Ectodermal cell (in vitro differentiated cells): ENCODE measurements at regions not wholly inside any gene's neighbourhood (a gene's known extent, or its start where the extent isn't known, plus 50 kb on each side); places are given as distances from the start of the nearest gene placed in this dataset.
"Not testable (repeated sequence)": the region's sequence is repeated elsewhere in the genome, so short reads cannot be mapped to it uniquely, and the experiment has no call there.

Source experiments
- H3K27ac ChIP-seq: 2 replicates; pipeline ENCODE4 v1.7.0; 2013; ENCODE audit warnings: mild to moderate bottlenecking, low read depth, low read length; ENCODE audit not compliant: insufficient read depth, poor library complexity, severe bottlenecking
- H3K27me3 ChIP-seq: 2 replicates; pipeline ENCODE4 v1.7.0; 2013; ENCODE audit warnings: mild to moderate bottlenecking, low read length; ENCODE audit not compliant: insufficient read depth, control insufficient read depth, poor library complexity, severe bottlenecking
- H3K36me3 ChIP-seq: one replicate; pipeline ENCODE4 v1.7.0; 2013; ENCODE audit warnings: low read length; ENCODE audit not compliant: control insufficient read depth, insufficient read depth
- H3K4me1 ChIP-seq: one replicate; pipeline ENCODE4 v1.7.0; 2013; ENCODE audit warnings: low read length; ENCODE audit not compliant: control insufficient read depth, insufficient read depth
- H3K4me3 ChIP-seq: 2 replicates; pipeline ENCODE4 v1.7.0; 2013; ENCODE audit warnings: low read depth, low read length, control low read depth; ENCODE audit not compliant: insufficient read depth
- H3K9me3 ChIP-seq: 2 replicates; pipeline ENCODE4 v1.7.0; 2013; ENCODE audit warnings: mild to moderate bottlenecking, low read length, moderate library complexity; ENCODE audit not compliant: control insufficient read depth
- WGBS, 2 experiments: methylation state at CpG; one replicate each; pipeline ENCODE4 v1.1.7; 2013; ENCODE audit warnings: missing lambda C conversion rate in 2 of 2; 5-methylcytosine and 5-hydroxymethylcytosine counted together

- H3K4me3 ChIP-seq, result no peak overlapping the region
- no peaks in the 10 kb centered on the region for H3K9me3 ChIP-seq
- no peak overlapping the region for H3K27ac ChIP-seq
- no peaks in the 10 kb centered on the region for H3K36me3 ChIP-seq
- H3K27me3 ChIP-seq, result no peaks in the 10 kb centered on the region
- WGBS, 2 experiments, result 92 to 93% methylated on average over 2 of the region's 2 CpGs
- H3K4me1 ChIP-seq, result no peaks in the 10 kb centered on the region
Observed at GRCh38 chr5:118070041-118070440, 918.3 kb downstream of the DTWD2 start.

- no peaks in the 10 kb centered on the region for H3K4me1 ChIP-seq
- H3K27ac ChIP-seq, result no peak overlapping the region
- no peaks in the 10 kb centered on the region for H3K9me3 ChIP-seq
- H3K36me3 ChIP-seq, result no peaks in the 10 kb centered on the region
- no peaks in the 10 kb centered on the region for H3K27me3 ChIP-seq
- no peak overlapping the region for H3K4me3 ChIP-seq
Observed at GRCh38 chr5:118069452-118069851, 918.9 kb downstream of the DTWD2 start.

GRCh38 chr5:118068886-118069285 is 919.5 kb downstream of the DTWD2 start:
- no peak overlapping the region for H3K27ac ChIP-seq
- no peaks in the 10 kb centered on the region for H3K4me1 ChIP-seq
- no peaks in the 10 kb centered on the region for H3K9me3 ChIP-seq
- no peaks in the 10 kb centered on the region for H3K27me3 ChIP-seq
- no peaks in the 10 kb centered on the region for H3K36me3 ChIP-seq
- no peak overlapping the region for H3K4me3 ChIP-seq

- H3K36me3 ChIP-seq, result not testable (repeated sequence)
Observed at GRCh38 chr5:118063836-118064235, 924.5 kb downstream of the DTWD2 start.

GRCh38 chr5:118060833-118061232 is 927.5 kb downstream of the DTWD2 start:
- no peaks in the 10 kb centered on the region for H3K27me3 ChIP-seq
- WGBS, 2 experiments, result 60 to 88% methylated on average over 1 of the region's 2 CpGs
- H3K9me3 ChIP-seq, result no peaks in the 10 kb centered on the region
- H3K36me3 ChIP-seq, result no peaks in the 10 kb centered on the region
- H3K4me3 ChIP-seq, result no peak overlapping the region
- no peaks in the 10 kb centered on the region for H3K4me1 ChIP-seq
- no peak overlapping the region for H3K27ac ChIP-seq

More at GRCh38 chr5:118063836-118064235, 924.5 kb downstream of the DTWD2 start:
- H3K9me3 ChIP-seq, H3K27me3 ChIP-seq, H3K4me3 ChIP-seq, H3K4me1 ChIP-seq, H3K27ac ChIP-seq: not testable (repeated sequence)

GRCh38 chr5:118052503-118052902 is 935.8 kb downstream of the DTWD2 start:
- Histone ChIP-seq H3K4me1 (no peaks in the 10 kb centered on the region), H3K27ac (no peak overlapping the region), H3K4me3 (no peak overlapping the region), H3K36me3 (no peaks in the 10 kb centered on the region), H3K27me3 (no peaks in the 10 kb centered on the region), H3K9me3 (no peaks in the 10 kb centered on the region)

GRCh38 chr5:118044169-118044568 is 944.2 kb downstream of the DTWD2 start:
- H3K4me1 ChIP-seq, result no peaks in the 10 kb centered on the region
- 42 to 92% methylated on average over 1 to 3 of the region's 4 CpGs for WGBS, 2 experiments

GRCh38 chr5:118043531-118043930 is 944.8 kb downstream of the DTWD2 start:
- no peaks in the 10 kb centered on the region for H3K27me3 ChIP-seq
- no peak overlapping the region for H3K4me3 ChIP-seq
- H3K27ac ChIP-seq, result no peak overlapping the region
- H3K36me3 ChIP-seq, result no peaks in the 10 kb centered on the region
- no peaks in the 10 kb centered on the region for H3K9me3 ChIP-seq
- no peaks in the 10 kb centered on the region for H3K4me1 ChIP-seq

More at GRCh38 chr5:118044169-118044568, 944.2 kb downstream of the DTWD2 start:
- Histone ChIP-seq H3K4me3 (no peak overlapping the region), H3K36me3 (no peaks in the 10 kb centered on the region), H3K27me3 (no peaks in the 10 kb centered on the region), H3K27ac (no peak overlapping the region), H3K9me3 (no peaks in the 10 kb centered on the region)

- H3K27ac ChIP-seq, result no peak overlapping the region
- 89% methylated on average over 1 of the region's 2 CpGs; no CpG with 5 or more reads in 1 of the 2 experiments for WGBS, 2 experiments
- no peaks in the 10 kb centered on the region for H3K9me3 ChIP-seq
- no peak overlapping the region for H3K4me3 ChIP-seq
- no peaks in the 10 kb centered on the region for H3K4me1 ChIP-seq
- no peaks in the 10 kb centered on the region for H3K27me3 ChIP-seq
- no peaks in the 10 kb centered on the region for H3K36me3 ChIP-seq
Observed at GRCh38 chr5:118042076-118042475, 946.3 kb downstream of the DTWD2 start.

- 83% methylated on average over 1 of the region's 1 CpG; no CpG with 5 or more reads in 1 of the 2 experiments for WGBS, 2 experiments
- Histone ChIP-seq H3K9me3 (no peaks in the 10 kb centered on the region), H3K36me3 (no peaks in the 10 kb centered on the region), H3K4me1 (no peaks in the 10 kb centered on the region), H3K27me3 (no peaks in the 10 kb centered on the region), H3K4me3 (no peak overlapping the region), H3K27ac (no peak overlapping the region)
Observed at GRCh38 chr5:118040496-118040895, 947.9 kb downstream of the DTWD2 start.

- WGBS, 2 experiments, result 92 to 95% methylated on average over 29 to 30 of the region's 31 CpGs
- H3K27me3 ChIP-seq, result no peaks in the 10 kb centered on the region
- H3K36me3 ChIP-seq, result no peaks in the 10 kb centered on the region
- no peaks in the 10 kb centered on the region for H3K9me3 ChIP-seq
- no peaks in the 10 kb centered on the region for H3K4me1 ChIP-seq
- H3K4me3 ChIP-seq, result no peak overlapping the region
- no peak overlapping the region for H3K27ac ChIP-seq
Observed at GRCh38 chr5:118033686-118034338, 954.5 kb downstream of the DTWD2 start.
